Right lobe of liver (tissue), 4 donors: ENCODE measurements at regions not wholly inside any gene's neighbourhood (a gene's known extent, or its start where the extent isn't known, plus 50 kb on each side); places are given as distances from the start of the nearest gene placed in this dataset.

Experiments
- CTCF ChIP-seq, 4 donors: fragments of 200-600 bp in 3 of 4; fragments of 450-650 bp in 1 of 4; IDR thresholded peaks; one replicate each; pipeline versions ENCODE4 v1.5.1 to v1.8.0; 2016 to 2022; ENCODE audit warnings: antibody characterized with exemption in 4 of 4, mild to moderate bottlenecking in 2 of 4
- POLR2A ChIP-seq: fragments of 450-650 bp; IDR thresholded peaks from one replicate; pipeline ENCODE4 v1.6.1; 2017; ENCODE audit warnings: antibody characterized with exemption, mild to moderate bottlenecking
- donor health status: DM: no; HTN: no; CAD: no.
- donor health status: DM: no; HTN: no; CAD: no.
- donor health status: DM: no; HTN: yes; CAD: no.

- TF ChIP-seq POLR2A: no peak
- TF ChIP-seq CTCF (IDR thresholded peaks at IDR 0.05): no peak
Observed at GRCh38 chr21:17461582-17461981, 51.3 kb upstream of the CXADR start.
